Hematopoietic multipotent progenitor cell treated with erythropoietin and hydrocortisone succinate and interleukin-3 and kit ligand, for 15 days (in vitro differentiated cells): ENCODE measurements at regions not wholly inside any gene's neighbourhood (a gene's known extent, or its start where the extent isn't known, plus 50 kb on each side); places are given as distances from the start of the nearest gene placed in this dataset.

Experiments used
- DNase-seq: peaks from one replicate; pipeline ENCODE4 v3.0.0-alpha.2; 2015; ENCODE audit warnings: low spot score

DNA sequence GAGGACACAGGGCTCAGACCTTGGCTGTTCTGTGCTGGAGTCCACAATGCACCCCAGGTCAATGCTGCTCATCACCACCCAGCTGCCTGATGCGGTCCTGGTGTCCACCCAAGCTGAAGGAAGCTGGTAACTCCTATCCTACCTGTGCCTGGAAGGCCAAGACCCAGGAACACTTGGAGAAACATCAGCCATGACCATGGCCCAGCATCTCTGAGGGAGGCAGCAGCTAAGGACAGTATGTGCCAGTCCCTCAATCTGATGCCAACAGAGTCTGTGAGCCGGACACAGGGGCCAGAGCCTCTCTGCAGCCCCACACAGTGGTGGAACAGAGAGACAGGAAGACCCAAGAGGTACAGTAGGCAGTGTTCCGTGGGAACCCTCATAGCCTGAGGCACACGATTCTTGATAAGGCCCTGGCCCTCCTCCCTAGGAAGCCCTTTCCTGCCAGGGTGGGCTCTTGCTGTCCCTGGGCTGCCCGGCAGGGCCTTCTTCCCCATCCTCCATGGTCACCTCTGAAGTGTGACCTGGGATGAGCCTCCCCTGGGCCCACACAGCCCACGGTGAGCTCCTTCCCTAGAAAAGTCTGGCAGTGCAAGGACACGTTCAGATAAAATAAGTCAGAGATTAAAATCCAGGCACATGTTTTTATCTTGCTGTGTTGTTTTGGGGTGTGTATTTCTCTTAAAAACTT lies 170.7 kb downstream of the THBS2 start:
- DNase-seq, result no peak

DNA sequence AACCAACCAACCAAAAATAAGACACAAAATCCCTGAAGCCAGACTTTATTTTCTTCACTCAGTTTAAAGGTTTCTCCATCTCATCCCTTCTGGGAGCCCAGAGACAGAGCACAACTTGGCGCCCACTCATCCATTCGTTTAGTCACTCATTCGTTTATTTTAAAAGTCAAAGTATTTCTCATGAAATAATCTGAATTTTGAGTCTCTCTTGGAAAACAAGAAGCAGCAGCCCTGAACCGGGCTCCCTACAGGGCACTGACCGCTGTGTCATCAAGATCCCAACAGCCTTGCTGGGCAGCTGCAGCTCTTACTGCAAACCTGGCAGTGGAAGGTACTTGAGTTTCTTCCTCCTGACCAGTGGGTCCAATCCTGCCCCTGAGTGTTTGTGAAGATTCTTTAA lies 171.6 kb downstream of the THBS2 start:
- no peak for DNase-seq

DNA sequence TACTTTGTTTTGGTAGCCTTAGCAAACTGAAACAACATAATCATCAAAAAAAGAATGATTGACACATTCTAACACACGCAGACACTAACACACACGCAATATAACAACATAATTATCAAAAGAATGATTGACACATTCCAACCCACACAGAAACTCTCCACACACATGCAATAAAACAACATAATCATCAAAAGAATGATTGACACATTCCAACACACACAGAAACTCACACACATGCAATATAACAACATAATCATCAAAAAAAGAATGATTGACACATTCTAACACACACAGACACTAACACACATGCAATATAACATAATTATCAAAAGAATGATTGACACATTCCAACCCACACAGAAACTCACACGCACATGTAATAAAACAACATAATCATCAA lies 172.4 kb downstream of the THBS2 start:
- DNase-seq, result no peak

DNA sequence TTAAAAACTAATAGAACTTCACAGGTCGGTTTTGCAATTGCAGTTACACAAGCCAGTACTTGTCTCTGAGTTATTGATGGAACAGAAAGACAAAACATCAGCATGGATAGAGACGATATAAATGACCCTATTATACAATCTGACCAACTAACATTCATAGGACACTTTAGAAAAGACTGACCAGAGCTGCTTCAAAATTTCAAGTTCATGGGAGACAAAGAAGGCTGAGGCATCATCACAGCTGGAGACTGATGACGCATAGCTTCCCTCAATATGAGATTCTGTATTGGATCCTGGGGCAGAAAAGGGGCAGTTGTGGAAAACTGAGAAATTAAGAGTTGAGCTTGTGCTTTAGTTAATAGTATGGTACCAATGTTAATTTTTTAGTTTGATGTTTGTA lies 174.0 kb downstream of the THBS2 start:
- no peak for DNase-seq

DNA sequence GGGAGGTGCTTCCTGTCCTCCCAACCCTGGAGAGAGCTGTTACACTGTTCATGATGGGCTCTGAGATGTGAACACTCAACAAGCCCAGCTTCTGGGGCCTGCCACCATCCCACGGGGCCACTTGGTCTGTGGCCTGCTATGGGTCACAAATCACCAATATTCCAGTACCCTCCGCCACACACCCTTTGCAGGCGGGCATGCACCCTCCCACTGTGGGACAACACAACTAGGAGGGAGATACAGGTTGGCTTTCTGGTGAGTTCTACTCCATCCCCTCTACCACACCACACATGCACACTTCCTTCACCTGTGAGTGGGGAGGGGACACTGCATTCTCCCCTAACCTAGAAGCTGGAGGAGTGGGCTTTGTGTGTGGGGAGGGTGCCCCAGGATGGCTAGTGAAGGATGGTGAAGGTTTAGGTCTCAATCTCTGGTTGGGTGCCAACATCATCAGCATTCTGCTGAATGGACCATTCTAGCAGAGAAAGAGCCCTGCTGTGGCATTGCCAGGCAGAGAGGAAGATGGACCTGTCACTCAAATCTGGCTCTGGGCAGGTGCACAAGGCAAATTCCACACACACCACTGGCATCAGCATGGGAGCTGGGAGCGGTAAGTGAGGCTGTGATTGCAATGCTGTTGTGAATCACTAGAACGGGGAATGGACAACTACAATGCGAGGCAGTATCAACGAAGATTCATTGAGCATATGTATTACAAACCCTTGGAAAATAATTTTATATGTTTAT lies 175.1 kb downstream of the THBS2 start:
- DNase-seq, result no peak

DNA sequence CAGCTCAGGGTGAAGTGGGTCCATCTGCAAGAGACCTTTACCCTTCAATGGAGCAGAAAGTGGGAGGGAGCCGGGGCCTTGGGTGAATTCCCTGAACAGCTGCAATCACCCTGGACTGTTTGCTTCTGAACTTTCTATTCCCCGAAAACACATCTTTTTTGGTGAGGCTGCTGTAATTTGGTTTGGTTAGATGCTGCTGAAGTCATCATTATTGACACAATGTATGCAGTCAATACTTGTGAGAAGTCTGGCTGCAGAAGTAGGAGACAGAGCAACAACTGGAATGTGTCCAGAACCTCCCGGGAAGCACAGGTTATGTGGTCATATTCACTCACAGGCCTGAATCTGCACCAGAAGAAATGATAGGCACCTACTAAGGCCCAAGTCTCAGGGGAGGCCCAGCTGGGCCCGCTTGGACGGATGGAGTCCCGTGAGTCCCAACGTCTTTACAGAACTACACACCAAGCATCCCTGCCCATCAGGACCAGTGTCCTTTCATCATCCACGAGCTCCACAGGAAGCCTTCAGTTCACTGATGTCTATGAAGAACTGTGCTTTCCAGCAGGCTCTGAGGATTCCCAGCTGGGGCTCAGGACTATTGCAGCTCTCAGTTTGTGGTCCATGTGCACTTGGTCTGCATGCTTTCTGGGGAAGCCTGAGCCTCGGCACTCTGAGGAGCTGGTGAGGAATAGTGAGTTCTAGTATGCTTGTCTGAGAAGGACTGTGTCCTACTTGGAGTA lies 177.6 kb downstream of the THBS2 start:
- no peak for DNase-seq

DNA sequence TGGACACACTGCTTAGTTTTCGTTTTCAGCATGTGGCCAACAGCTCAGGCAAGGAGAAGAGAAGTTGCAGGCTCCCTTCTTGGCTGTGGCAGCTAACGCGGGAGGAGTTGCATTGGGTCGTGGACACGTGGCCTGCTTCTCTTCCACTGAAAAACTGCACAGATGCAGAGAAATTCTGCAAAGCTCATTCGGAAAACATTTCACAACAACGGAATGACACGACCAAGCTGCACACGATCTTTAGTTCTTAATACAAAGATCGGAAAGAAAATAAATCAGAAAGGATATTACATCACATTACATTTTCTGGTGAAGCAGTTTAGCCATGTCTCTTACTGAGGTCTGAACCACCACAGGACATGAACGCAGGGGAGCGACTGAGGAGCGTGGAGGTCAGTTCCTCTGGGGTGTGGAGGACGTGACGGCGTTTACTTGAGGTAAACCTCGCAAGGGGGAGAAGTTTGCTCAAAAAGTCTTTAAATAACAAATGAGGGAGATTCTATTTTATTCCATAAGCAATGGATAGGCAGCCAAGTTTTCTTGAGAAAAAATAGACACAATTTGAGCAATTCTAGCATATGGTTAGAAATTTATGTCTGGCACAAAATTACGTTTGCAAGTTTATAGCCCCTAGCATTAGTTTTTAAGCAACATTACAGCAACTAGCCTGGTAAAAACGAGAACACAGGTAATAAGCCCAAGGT lies 178.3 kb downstream of the THBS2 start:
- DNase-seq, result no peak

DNA sequence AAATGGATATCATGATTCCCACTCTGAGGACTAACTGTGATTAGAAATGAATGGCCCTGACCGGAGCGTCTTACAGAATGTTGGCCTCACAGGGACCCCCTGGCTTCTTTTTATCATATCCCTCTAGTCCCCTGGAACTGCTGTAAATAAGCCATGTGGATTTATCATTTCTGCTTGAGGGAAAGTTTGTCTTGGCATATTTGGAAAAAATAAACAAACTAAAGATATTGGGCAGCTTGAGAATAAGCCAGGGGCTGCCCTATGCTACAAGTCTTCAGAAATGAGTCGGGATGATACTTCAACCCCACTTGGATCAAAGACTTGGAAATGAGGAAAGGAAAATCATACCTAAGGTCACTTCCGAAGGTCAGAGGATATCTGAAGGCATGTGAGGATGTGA lies 179.1 kb downstream of the THBS2 start:
- no peak for DNase-seq

DNA sequence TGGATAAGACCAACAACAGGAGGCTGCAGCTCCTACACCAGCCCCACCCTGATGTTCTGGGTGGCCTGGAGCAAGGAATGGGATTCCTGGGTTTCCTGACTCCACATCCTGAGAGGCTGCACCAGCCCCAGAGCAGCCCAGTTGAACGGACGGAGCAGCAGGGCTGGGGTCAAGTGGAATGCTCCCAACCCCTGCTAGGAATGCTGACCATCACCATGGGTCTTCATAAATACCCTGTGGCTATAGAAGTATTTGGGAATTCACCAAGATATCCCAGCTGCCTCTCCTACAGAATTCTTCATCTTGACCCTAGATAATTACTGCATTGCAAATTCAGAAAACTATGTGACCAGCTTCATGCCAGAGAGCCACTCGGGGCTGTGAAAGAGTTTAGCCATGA lies 180.3 kb downstream of the THBS2 start:
- DNase-seq, result no peak

DNA sequence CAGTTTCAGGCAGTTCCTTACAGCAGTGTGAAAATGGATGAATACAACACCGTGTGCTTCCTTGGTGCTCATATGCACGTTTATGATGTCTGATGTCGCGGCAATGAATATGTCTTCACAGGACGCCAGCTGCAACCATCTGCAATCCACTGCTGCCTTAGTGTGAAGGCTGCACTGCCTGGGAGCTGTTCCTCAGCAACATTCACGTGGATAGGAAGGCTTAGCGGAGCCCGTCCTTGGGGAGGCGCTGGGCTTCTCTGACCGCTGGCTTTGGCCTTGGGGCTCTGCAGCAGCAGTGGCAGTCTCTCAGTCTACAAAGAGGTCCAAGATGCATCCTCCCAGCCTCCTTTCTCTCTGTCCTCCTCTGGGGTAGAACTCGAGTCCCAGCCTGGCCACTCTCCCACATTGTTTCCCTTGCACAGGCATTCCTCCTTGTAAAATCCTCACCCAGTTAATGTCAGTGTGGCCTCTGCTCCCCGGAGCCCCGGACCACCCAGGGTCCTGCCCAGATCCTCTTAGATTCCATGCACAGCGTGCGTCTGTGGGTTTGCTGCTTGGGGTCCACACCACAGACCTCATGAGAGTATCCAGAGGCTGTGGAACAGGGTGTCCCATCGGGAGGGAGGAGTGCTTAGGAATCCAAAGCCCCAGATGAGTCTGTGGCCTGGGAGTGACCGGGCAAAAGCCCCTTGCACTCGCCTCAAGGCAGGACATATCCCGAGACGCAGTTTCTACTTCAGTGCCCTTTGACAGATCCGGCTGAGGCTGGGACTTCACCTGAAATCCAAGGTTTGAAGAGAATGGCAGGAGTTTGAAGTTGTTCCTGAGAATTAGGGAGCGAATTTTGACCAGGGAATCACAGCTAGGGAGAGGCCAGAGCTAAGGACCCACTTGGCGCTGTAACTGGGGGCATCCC lies 181.3 kb downstream of the THBS2 start:
- DNase-seq, result no peak

DNA sequence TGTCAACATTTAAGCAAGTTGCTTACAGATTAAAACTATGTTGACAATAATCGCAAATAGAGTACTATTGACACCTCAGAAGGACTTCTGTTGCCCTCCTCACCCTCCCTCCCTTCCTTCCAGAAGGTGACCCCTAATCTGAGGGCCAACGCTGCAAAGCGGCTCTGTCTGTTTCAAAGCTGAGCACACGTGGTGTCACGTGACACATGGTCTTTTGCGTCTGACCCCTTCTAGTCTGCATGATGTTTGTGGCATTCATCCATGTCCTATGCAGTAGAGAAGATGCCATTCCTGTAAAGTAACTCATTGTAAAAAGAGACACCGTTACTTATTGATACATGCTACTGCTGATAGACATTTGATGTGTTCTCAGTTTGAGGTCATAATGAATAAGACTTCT lies 182.3 kb downstream of the THBS2 start:
- no peak for DNase-seq

DNA sequence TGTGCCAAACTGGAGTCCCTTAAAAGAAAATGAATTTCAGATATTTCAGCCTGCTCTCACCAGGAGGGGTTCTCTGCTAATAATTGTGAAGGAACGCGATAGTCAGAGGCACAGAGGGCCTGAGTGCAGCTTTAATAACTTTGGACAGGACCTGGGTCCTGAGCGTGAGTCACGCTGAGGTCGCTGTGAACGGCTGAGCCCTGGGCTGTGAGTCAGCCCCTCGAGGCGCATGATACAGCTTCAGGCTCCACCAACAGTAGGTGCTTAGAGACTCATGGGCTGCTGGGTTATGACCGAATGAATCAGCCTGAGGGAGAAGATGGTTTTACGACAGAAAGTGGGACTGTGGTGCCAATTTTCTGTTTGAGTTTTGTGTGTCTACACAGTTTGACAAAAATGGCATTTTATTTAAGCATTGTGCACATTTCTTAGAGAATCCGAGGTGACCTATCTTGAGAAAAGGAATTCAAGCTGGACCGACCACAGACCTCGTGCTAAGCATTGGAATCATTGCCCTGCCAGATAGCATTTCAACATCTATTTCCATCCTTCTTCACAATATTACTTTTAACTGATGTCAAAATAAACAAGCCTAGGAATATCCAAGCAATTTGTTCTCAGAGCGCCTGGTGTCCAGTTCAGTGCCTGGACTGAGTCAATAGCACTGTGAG lies 183.0 kb downstream of the THBS2 start:
- DNase-seq, result no peak

DNA sequence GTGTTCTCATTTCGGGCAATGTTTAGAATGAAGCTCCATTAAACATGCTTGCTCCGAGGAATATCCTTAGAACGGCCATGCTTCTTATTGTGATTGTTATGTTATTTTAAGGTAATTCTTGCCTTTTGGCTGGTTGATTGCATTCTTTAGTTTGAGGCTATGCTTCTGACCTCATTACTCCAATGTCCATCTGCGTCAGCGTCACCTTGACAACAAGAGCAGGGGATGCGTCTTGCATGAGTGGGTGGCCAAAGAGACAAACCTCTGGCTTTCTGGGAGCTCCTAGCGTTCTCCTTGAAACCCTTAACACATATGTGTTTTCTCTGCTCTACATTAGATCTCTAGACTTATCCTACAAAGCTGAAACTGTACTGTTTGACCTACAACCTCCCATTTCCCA lies 184.3 kb downstream of the THBS2 start:
- no peak for DNase-seq

DNA sequence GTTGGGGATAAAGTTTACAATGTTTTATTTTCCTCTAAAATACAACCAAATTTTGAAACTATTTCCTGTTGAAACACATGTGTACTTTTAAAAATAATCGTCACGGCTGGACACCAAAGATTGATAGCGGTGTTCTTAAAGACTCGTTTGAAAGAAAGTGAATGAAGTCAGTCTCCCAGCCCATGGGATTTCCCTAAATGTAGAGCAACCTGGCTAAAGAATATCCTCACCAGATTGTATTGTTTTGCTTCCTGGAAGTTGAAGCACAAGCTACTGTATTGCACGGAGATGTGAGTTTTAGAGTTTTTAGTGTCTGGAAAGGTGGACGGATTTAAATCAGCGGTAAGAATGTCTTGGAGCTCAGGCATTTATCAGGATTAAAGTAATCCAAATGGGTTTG lies 189.5 kb downstream of the THBS2 start:
- DNase-seq, result no peak

DNA sequence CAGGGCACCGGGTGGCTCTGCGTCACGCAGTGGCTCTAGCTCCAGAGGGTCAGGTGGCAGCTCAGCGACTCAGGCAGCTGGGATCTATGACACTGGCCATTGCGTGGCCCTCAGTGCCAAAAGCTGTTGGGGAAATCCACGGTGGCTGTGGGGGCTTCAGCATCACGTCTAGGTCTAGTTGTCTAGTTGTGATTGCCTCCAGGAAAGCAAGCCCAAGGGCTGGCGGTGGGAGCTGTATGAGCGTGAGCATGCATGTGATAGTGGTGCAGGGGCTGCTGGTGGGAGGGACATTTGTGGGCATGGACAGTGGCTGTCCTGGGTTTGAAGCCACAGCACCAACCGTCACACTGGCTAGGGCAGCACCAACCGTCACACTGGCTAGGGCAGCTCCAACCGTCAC lies 191.4 kb downstream of the THBS2 start:
- no peak for DNase-seq

DNA sequence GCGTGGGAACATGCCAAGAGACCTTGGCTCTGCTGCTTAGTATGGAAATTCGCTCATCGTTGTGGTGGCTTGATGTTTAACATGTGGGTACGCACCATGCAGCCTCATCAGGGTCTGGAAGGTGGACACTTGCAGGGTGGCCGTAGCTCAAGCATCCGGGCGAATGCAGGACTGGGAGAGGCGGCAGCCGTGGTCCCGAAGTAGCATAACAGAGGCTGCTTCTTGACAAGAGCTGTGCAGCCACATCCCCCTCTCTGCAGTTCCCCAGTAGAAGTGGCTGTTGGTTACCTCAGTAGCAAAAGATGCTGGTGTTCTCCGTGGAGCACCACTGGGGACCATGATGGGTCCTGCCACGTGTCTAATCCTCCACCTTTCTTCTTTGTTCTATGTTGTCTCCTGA lies 195.0 kb downstream of the THBS2 start:
- DNase-seq, result no peak

DNA sequence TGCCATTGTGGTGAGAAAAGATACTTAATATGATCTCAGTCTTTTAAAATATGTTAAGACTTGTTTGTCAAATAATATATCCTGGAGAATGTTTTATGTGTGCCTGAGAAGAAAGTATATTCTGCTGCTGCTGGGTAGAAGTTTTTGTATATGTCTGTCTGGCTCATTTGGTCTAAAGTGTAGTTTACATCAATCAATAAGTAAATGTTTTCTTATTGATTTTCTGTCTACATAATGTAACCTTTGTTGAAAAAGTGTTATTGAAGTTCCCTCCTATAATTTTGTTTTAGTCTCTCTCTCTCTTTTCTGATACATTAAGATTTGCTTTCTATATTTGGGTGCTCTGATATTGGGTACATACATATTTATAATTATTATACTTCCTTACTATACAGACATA lies 201.2 kb downstream of the THBS2 start:
- no peak for DNase-seq

DNA sequence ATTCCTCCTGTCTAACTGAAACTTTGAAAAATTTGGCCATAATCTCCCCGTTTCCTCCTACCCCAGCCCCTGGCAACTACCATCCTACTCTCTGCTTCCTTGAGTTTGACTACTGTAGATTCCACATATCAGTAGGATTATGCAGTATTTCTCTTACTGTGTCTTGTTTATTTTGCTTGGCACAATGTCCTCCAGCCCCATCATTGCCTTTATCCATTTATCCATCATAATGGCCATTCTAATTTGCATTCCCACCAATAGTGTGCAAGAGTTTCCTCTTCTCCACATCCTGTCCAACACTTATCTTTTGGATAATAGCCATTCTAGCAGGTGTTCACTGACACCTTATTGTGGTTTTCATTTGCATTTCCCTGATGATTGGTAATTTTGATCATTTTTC lies 202.3 kb downstream of the THBS2 start:
- no peak for DNase-seq

DNA sequence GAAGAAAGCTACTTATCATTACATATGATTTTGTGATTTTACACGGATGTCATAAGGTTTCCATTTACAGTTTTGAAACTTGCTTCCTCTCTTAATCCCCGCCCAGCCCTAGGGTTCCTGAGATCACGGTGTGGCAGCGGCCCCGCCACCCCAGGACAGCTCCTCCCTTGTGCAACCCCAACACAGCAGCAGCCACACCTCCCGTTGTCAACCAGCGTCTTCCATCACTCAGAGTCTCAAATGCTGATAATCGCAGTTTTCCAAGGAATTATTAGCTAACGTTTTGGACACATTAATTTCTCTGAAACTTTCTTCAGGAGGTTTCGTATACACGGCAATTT lies 204.8 kb downstream of the THBS2 start:
- DNase-seq, result no peak

DNA sequence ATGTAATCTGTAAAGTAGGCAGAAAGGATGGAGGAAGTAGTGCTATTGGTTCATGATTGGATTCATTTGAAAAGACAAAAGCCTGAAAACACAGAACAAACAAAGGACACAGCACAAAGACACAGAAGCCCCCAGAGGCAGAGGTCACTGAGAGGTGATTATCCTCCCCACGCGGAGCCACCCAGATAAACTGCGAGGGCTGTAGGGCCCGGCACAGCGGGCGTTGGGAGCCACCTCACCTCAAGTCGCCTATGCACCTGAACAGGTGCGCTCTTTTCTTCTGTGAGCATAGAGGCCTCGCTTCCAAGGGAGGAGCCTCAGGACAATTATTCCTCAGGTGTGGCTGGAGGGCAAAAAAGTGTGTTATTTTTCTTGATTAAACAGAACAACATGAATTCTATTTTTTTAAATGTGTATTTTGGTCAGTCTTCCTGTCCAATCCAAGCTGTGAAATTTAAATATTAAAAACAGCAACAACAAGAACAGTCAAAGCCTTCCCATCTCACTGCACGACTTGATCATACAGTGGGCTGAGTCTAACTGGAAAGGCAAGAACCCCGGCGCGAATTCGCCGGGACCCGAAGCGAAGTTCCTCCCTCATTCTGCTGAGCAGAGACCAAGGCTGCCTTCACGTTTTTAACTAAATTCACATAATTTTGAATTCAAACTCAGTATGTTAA lies 205.3 kb downstream of the THBS2 start:
- DNase-seq, result no peak

DNA sequence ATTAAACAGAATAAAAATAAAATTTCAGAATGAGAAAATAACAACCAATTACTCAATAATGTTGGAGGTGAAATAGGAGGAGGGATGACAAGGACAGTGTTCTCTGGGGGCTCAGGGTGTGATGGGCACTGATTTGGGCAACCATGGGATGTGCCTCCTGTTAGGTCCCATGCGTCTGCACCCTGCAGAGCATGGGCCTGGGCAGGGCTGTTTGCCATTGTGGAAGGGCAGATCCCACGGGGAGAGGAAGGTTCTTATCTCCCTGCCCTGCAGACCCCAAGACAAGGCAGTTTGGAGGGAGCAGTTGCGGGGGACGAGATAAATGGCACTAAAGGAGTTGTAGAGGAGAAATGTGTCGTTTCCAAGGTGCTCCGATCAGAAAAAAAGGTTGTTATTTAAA lies 206.3 kb downstream of the THBS2 start:
- DNase-seq, result no peak
